HepG2 (cell line): ENCODE measurements at regions not wholly inside any gene's neighbourhood (a gene's known extent, or its start where the extent isn't known, plus 50 kb on each side); places are given as distances from the start of the nearest gene placed in this dataset.

Experiments
- ARID4A ChIP-seq: sonication (generic); formaldehyde crosslinking; IDR thresholded peaks from 2 replicates; pipeline ENCODE4 v1.5.0; 2020; ENCODE audit warnings: mild to moderate bottlenecking, missing genetic modification reagents, borderline replicate concordance
- CREB1 ChIP-seq, 2 experiments: fragments of 450-650 bp in 1 of 2; IDR thresholded peaks; 2 replicates each; pipeline ENCODE4 v1.6.1; 2016 to 2017; ENCODE audit warnings: control low read depth in 1 of 2, mild to moderate bottlenecking in 1 of 2, missing compliant biosample characterization in 1 of 2, missing genetic modification characterization in 1 of 2
- FOXP1 ChIP-seq, 2 experiments: fragments of 450-650 bp in 1 of 2; IDR thresholded peaks; 2 replicates each; pipeline ENCODE4 v1.6.1; 2017 to 2018; ENCODE audit warnings: antibody characterized with exemption in 1 of 2
- JUNB ChIP-seq: sonication (generic); formaldehyde crosslinking; IDR thresholded peaks from 2 replicates; pipeline ENCODE4 v1.8.0; 2022; ENCODE audit warnings: missing genetic modification reagents, mild to moderate bottlenecking, borderline replicate concordance
- NR1H2 ChIP-seq: sonication (generic); formaldehyde crosslinking; IDR thresholded peaks from 2 replicates; pipeline ENCODE4 v1.8.1; 2022; ENCODE audit warnings: low read depth, missing genetic modification reagents, borderline replicate concordance
- SIN3A ChIP-seq: IDR thresholded peaks from 2 replicates; pipeline ENCODE4 v1.6.1; 2011; ENCODE audit warnings: low read depth, mild to moderate bottlenecking, control low read depth, low read length, borderline replicate concordance
- ZNF530 ChIP-seq: sonication (generic); formaldehyde crosslinking; IDR thresholded peaks from 2 replicates; pipeline ENCODE4 v1.5.0; 2020; ENCODE audit warnings: low read depth, mild to moderate bottlenecking, missing genetic modification reagents
- ZNF552 ChIP-seq: sonication (generic); formaldehyde crosslinking; IDR thresholded peaks from 2 replicates; pipeline ENCODE4 v1.9.0; 2022; ENCODE audit warnings: missing genetic modification reagents, mild to moderate bottlenecking, borderline replicate concordance
- ZSCAN30 ChIP-seq: sonication (generic); formaldehyde crosslinking; IDR thresholded peaks from 2 replicates; pipeline ENCODE4 v1.5.0; 2020; ENCODE audit warnings: mild to moderate bottlenecking, missing genetic modification reagents

DNA sequence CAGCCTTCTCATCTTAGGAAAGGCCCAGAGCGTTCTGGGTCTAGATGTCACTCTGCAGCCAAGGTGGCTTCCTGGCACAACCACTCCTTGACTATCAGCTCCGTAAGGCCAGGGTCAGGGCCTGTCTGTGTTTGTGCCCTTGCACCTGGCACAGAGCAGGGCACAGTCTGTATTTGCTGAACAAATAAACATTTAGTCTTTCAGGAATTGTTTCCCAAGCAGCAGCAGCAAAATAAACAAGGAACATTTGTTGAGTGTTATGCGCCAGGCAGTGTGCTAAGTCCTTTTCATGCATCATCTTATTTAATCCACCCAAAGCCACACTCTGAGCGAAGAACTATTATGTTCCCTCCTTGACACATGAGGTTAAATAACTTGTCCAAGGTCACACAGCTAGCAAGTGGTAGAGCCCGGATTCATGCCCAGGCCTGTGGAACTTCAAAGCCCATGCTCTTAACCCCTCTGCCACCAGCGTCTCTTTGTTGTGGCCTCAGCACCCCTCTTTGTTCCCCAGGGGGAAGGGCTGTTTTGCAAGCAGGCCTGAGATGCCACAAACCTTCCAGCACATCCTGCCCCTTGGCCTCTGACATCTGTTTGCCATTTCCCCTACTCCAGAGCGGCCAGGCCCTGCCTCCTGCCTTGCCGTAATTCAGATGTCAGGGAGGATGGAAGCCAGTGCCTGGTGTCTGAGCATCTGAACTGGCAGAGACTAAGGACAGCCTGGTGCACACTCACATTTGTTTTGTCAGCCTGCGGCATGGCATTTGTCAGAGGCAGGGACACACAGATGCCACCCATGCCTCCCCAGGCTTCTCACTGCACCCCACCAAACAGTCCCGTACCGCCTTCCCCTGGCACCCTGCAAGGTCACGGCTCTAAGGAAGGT lies 325.8 kb upstream of the ZMIZ1 start:
- no peak for TF ChIP-seq ZNF552
- TF ChIP-seq JUNB, result no peak
- no peak for TF ChIP-seq FOXP1 (IDR thresholded peaks at IDR 0.05)
- TF ChIP-seq FOXP1 (CRISPR knock-in tag; IDR thresholded peaks at IDR 0.05), result no peak; the same call in 1 of the 2 replicates
- TF ChIP-seq CREB1 (IDR thresholded peaks at IDR 0.05), result no peak
- TF ChIP-seq CREB1 (CRISPR knock-in tag; IDR thresholded peaks at IDR 0.05), result no peak
- no peak for TF ChIP-seq ZNF530
- no peak for TF ChIP-seq NR1H2 (CRISPR knock-in tag)
- no peak for TF ChIP-seq ZSCAN30 (CRISPR knock-in tag)
- TF ChIP-seq SIN3A, result no peak
- TF ChIP-seq ARID4A (CRISPR knock-in tag), result no peak
